Muscle of back (tissue), 3 donors: ENCODE measurements at regions not wholly inside any gene's neighbourhood (a gene's known extent, or its start where the extent isn't known, plus 50 kb on each side); places are given as distances from the start of the nearest gene placed in this dataset.

Experiments
- DNase-seq, 3 donors: peaks; one replicate each; pipeline versions ENCODE4 v3.0.0 to v3.0.0-alpha.2; 2013

DNA sequence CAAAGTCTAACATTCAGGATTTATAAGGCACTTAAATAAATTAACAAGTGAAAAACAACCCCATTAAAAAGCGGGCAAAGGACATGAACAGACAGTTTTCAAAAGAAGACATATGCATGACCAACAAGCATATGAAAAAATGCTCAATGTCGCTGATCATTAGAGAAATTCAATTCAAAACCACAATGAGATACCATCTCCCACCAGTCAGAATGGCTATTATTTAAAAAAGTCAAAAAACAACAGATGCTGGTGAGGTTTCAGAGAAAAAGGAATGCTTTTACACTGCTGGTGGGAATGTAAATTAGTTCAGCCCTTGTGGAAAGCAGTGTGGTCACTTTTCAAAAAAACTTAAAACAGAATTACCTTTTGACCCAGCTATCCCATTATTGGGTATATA is 60.7 kb upstream of the BDKRB2 start:
- DNase-seq = no peak

DNA sequence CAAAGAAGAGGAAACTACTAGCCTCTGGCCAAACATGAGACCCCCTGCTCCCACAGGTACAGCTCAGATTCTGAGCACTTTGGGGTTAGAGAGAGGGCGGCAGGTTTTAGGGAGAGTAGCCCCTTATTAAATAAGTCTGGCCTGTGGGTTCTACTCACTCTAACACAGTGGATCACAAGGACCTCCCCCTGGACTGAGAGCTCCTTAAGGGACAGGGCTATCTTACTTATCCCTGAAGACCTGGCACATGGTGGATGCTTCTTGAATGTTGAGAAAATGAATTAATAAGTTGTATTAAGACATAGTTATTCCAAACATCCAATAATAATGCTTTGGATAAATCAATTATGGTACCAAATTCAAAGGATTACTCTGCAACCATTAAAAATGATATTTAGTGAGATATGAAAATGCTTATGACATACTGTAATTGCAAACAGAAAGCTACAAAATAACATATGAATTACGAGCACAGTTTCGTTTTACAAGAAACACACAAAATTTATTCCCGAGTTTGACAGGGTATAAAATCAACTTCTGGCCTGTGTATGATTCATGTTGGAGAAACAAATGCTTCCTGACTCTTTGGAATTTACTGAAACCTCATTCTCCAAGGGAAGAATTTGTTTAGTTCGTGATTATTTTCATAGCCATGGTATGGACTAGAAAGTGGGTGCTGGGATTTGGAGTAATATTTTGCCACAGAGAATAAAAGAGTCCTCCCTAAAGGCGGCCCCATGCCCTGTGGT is 59.3 kb upstream of the BDKRB2 start:
- peak in 1 of 3 donors; percentile 67 for DNase-seq

DNA sequence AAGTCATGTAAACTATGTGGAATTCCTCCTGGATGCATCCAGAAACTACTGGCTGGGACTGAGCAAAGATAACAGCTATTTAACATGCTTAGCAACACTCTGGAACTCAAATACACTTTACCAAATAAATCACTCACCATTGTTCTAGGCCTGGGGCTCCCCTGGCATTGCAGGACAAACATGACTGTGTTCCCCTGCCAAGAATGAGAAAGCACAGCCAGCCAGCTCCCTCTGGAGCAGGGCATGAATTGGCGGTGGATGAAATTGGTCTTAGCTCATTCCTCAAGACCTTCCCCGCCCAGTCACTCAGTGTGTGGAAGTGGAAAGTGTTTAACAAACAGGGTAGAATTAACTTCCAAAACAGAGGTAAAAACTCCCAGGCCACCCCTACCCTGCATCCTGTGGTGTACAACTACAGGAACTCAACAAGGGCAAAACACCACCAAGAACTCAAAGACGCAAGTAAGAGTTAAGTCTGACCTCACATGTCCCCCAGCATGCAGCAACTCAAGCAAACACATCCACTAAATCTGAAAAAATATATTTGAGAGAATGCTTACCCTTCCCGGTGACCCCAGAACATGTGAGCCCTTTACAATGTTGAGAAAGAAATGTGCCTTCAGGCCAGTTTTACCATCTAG is 58.4 kb upstream of the BDKRB2 start:
- DNase-seq = peak; percentile 10 to 56 (median 55)

DNA sequence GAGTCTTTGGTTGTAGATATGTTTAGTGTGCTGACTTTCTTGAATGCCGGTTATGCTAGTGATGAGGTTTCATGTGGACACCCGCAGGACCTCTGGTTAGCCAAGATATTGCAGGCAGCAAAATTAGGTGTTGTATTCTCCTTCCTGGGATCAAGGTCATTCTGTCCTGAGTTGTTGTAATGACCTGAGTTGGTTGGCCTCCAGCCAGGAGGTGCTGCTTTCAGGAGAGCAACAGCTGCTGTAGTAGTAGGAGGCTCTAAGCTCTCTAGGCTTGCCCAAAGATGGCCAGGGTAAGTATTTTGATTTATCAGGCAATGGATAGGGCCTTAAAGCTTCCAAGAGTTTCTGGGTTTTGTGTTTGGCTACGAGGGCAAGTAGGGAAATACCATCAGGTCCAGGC is 56.0 kb upstream of the BDKRB2 start:
- no peak for DNase-seq

DNA sequence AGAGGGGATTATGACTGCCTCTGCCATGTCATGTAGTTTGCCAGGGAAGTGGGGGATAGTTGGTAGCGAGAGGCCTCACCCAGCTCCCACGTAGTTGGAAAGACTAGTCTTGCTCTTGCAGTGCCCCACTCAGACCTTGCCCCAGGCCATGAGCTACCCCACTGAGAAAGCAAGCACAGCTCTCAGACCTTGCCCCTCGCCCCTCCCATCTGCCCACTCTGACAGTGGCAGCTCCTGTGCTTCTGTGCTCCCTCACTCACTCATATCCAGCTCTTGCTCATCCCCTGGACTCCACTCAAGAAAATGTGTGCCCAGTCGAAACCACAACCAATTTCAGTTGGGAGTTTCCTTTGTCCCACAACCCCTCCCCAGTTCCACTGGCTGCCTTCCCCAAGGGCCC is 55.5 kb upstream of the BDKRB2 start:
- DNase-seq = no peak

DNA sequence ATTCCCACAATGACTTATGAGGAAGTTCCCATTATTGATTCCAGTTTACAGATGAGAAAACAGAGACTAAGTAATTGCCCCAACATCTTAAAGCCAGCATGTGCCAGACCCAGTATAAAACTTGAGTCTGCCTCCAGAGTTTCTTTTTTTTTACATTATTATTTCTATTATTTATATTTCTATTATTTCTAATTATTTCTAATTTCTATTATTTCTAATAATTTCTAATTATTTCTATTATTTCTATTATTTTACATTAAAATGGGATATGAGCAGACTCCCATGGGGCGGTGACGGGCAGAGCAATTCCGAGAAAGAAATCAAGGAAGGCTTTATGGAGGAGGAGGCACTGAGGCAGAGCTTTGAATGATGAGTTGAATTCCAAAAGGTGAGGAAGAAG is 54.4 kb upstream of the BDKRB2 start:
- no peak for DNase-seq

DNA sequence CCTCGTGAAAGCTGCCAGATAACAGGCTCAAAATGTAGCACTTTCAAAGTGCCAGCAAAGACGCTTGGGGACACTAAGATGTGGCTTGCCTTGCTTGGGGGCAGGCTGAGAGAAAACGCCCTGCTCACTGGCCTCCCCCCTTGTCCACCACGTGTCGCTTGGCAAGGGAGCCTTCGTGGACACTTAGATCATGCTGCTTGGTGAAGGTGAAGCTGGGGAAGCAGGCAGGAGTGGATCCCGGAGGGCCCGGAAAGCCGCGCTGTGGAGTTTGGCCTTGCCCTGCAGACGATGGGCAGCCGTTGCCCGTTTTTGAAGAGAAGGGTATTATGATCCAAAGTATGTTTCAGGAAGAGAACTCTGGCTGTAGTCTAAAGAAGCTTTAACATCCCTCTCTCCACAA is 53.4 kb upstream of the BDKRB2 start:
- no peak for DNase-seq

DNA sequence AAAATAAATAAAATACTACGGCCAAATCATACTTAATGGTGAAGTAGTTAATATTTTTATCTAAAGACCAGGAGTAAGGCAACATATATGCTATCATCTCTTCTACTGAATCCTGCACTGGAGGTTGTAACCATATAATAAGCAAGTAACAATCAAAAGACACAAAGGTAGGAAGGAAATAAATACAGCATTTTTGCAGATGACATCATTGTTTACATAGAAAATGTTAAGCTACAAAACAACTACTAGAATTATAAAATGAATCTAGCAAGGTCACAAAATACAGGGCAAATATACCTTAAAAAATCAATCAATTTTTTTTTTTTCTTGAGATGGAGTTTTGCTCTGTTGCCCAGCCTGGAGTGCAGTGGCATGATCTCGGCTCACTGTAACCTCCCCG is 51.6 kb upstream of the BDKRB2 start:
- no peak for DNase-seq
